ENCODE measurements at regions not wholly inside any gene's neighbourhood (a gene's known extent, or its start where the extent isn't known, plus 50 kb on each side); places are given as distances from the start of the nearest gene placed in this dataset.

- no peak for DNase-seq (ENCODE audit: low spot score)
- no peak overlapping the region for H3K4me3 Mint-ChIP-seq (ENCODE audit: unreplicated experiment)
- no peak overlapping the region for H3K27ac Mint-ChIP-seq (ENCODE audit: unreplicated experiment)
- TF ChIP-seq, protein P1, sequence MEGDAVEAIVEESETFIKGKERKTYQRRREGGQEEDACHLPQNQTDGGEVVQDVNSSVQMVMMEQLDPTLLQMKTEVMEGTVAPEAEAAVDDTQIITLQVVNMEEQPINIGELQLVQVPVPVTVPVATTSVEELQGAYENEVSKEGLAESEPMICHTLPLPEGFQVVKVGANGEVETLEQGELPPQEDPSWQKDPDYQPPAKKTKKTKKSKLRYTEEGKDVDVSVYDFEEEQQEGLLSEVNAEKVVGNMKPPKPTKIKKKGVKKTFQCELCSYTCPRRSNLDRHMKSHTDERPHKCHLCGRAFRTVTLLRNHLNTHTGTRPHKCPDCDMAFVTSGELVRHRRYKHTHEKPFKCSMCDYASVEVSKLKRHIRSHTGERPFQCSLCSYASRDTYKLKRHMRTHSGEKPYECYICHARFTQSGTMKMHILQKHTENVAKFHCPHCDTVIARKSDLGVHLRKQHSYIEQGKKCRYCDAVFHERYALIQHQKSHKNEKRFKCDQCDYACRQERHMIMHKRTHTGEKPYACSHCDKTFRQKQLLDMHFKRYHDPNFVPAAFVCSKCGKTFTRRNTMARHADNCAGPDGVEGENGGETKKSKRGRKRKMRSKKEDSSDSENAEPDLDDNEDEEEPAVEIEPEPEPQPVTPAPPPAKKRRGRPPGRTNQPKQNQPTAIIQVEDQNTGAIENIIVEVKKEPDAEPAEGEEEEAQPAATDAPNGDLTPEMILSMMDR (IDR thresholded peaks at IDR 0.05; ENCODE audit: unreplicated experiment) = no peak
- H3K4me1 Mint-ChIP-seq (ENCODE audit: unreplicated experiment) = peaks cover 17% of the 10 kb centered on the region
- peaks cover 10% of the 10 kb centered on the region for H3K27me3 Mint-ChIP-seq (ENCODE audit: unreplicated experiment)
- no peaks in the 10 kb centered on the region for H3K9me3 Mint-ChIP-seq (ENCODE audit: unreplicated experiment)
- H3K36me3 Mint-ChIP-seq (ENCODE audit: low read depth, unreplicated experiment) = no peaks in the 10 kb centered on the region
Observed at GRCh38 chr3:194941360-194941955, 255.8 kb downstream of the FAM43A start.

DNA sequence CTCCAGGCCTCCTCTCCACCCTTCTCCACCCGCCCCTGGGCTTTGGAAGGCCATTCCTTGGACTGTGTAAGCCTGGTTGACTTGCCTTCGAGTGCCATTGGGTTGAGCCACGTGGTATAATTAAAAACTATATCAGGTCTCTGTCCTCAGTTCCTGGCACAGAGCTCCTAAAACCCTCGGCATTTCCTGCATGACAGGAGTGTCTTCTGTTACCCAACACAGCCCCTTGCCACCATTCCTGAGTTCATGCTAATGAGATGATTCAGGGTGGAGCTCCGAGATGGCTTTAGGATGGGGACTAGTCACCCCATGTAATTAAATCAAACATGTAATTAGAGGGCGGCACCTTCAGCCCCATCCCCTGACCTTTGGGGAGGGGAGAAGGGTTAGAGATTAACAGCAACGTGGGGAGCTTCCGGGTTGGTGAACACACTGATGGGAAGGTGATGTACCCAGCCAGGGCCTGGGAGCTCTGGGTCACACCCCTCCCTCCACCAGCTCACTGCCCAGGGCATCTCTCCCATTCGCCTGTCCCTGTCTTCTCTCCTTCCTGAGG, 256.4 kb downstream of the FAM43A start:
- no peak for DNase-seq (ENCODE audit: low spot score)
- Mint-ChIP-seq H3K27me3 (ENCODE audit: unreplicated experiment) (peaks cover 9% of the 10 kb centered on the region), H3K4me3 (ENCODE audit: unreplicated experiment) (no peak overlapping the region), H3K4me1 (ENCODE audit: unreplicated experiment) (peaks cover 17% of the 10 kb centered on the region), H3K27ac (ENCODE audit: unreplicated experiment) (no peak overlapping the region), H3K9me3 (ENCODE audit: unreplicated experiment) (no peaks in the 10 kb centered on the region), H3K36me3 (ENCODE audit: low read depth, unreplicated experiment) (no peaks in the 10 kb centered on the region)
- TF ChIP-seq, protein P1 (IDR thresholded peaks at IDR 0.05; ENCODE audit: unreplicated experiment) = no peak

- TF ChIP-seq, protein P1 (IDR thresholded peaks at IDR 0.05; ENCODE audit: unreplicated experiment) = no peak
- peaks cover 4% of the 10 kb centered on the region for H3K36me3 Mint-ChIP-seq (ENCODE audit: low read depth, unreplicated experiment)
- no peak overlapping the region for H3K4me3 Mint-ChIP-seq (ENCODE audit: unreplicated experiment)
- peaks cover 3% of the 10 kb centered on the region for H3K9me3 Mint-ChIP-seq (ENCODE audit: unreplicated experiment)
- no peak overlapping the region for H3K27ac Mint-ChIP-seq (ENCODE audit: unreplicated experiment)
- no peak for DNase-seq (ENCODE audit: low spot score)
- H3K27me3 Mint-ChIP-seq (ENCODE audit: unreplicated experiment) = peaks cover 5% of the 10 kb centered on the region
- peaks cover 17% of the 10 kb centered on the region for H3K4me1 Mint-ChIP-seq (ENCODE audit: unreplicated experiment)
Observed at GRCh38 chr3:194944526-194944925, 258.8 kb downstream of the FAM43A start.

DNA sequence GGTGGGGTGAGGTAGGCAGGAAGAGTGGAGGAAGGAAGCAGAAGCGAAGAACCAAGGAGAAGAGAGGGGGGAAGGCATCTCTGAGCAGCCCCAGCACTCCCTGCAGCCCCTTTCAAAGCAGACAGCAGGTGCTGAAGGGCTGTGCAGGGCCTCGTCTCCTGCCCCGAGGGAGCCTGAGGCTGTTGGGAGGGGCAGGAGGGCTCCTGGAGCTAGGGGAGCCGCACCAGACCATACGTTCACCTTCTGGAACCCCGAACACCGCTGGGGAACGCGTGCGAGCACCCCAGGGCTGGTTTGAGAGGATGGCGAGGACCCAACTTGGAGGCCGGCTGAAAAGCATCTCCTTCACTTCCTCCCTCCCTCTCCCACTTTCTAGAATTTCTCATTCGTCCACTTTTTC, 259.8 kb downstream of the FAM43A start:
- H3K4me1 Mint-ChIP-seq (ENCODE audit: unreplicated experiment) = peaks cover 17% of the 10 kb centered on the region
- peaks cover 3% of the 10 kb centered on the region for H3K9me3 Mint-ChIP-seq (ENCODE audit: unreplicated experiment)
- no peak overlapping the region for H3K27ac Mint-ChIP-seq (ENCODE audit: unreplicated experiment)
- no peak overlapping the region for H3K4me3 Mint-ChIP-seq (ENCODE audit: unreplicated experiment)
- H3K36me3 Mint-ChIP-seq (ENCODE audit: low read depth, unreplicated experiment) = peaks cover 4% of the 10 kb centered on the region
- DNase-seq (ENCODE audit: low spot score) = no peak
- TF ChIP-seq, protein P1 (IDR thresholded peaks at IDR 0.05; ENCODE audit: unreplicated experiment) = no peak
- peaks cover 5% of the 10 kb centered on the region for H3K27me3 Mint-ChIP-seq (ENCODE audit: unreplicated experiment)

DNA sequence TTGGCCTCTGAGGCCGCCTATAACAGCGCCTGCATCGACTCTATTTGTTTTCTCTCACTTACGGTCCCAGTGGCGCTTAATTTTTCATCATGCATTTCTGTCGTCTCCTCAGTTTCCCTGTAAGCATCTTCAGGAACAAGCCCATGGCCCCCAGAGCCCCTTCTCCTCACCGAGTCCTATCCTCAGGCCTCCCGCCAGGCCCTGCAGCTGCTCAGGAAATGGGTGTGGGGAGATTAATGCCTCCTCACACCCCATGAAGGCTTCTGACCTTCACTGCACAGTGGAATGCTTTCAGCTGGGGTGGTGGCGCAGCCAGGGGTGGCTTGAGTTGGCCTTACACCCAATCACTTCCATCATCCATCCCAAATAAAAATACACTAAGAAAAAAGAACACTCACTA, 260.4 kb downstream of the FAM43A start:
- TF ChIP-seq, protein P1 (IDR thresholded peaks at IDR 0.05; ENCODE audit: unreplicated experiment) = no peak
- H3K36me3 Mint-ChIP-seq (ENCODE audit: low read depth, unreplicated experiment) = peaks cover 4% of the 10 kb centered on the region

More for the DNA sequence above, 260.4 kb downstream of the FAM43A start:
- H3K27ac Mint-ChIP-seq (ENCODE audit: unreplicated experiment) = no peak overlapping the region
- H3K9me3 Mint-ChIP-seq (ENCODE audit: unreplicated experiment) = peaks cover 3% of the 10 kb centered on the region
- no peak overlapping the region for H3K4me3 Mint-ChIP-seq (ENCODE audit: unreplicated experiment)
- H3K4me1 Mint-ChIP-seq (ENCODE audit: unreplicated experiment) = peaks cover 13% of the 10 kb centered on the region
- no peak for DNase-seq (ENCODE audit: low spot score)
- H3K27me3 Mint-ChIP-seq (ENCODE audit: unreplicated experiment) = peaks cover 4% of the 10 kb centered on the region

Data from endothelial cell (in vitro differentiated cells).